ENCODE measurements at regions not wholly inside any gene's neighbourhood (a gene's known extent, or its start where the extent isn't known, plus 50 kb on each side); places are given as distances from the start of the nearest gene placed in this dataset.

DNA sequence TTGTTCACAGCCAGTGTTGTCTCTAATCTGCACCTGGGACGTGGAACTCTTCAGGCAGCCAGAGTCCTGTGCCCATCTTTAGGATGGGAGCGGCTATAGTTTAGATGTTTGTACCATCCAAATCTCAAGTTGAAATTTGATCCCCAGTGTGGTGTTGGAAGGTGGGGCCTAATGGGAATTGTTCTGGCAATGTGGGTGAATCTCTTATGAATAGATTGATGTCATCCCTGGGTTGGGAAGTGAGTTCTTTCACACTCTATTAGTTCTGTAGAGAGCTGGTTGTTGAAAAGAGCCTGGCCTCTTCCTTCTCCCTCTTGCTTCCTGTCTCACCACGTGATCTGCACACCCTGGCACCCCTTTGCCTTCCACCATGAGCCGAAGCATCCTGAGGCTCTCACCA is 300.9 kb downstream of the TXNL1 start:
- TF ChIP-seq POLR2A (IDR thresholded peaks at IDR 0.05; ENCODE audit: low read depth) (no peak), POLR2AphosphoS5 (IDR thresholded peaks at IDR 0.05) (no peak)
- TF ChIP-seq, protein P1, sequence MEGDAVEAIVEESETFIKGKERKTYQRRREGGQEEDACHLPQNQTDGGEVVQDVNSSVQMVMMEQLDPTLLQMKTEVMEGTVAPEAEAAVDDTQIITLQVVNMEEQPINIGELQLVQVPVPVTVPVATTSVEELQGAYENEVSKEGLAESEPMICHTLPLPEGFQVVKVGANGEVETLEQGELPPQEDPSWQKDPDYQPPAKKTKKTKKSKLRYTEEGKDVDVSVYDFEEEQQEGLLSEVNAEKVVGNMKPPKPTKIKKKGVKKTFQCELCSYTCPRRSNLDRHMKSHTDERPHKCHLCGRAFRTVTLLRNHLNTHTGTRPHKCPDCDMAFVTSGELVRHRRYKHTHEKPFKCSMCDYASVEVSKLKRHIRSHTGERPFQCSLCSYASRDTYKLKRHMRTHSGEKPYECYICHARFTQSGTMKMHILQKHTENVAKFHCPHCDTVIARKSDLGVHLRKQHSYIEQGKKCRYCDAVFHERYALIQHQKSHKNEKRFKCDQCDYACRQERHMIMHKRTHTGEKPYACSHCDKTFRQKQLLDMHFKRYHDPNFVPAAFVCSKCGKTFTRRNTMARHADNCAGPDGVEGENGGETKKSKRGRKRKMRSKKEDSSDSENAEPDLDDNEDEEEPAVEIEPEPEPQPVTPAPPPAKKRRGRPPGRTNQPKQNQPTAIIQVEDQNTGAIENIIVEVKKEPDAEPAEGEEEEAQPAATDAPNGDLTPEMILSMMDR (IDR thresholded peaks at IDR 0.05) = no peak
